H1 (cell line): ENCODE measurements at regions not wholly inside any gene's neighbourhood (a gene's known extent, or its start where the extent isn't known, plus 50 kb on each side); places are given as distances from the start of the nearest gene placed in this dataset.

Experiments
- EP300 ChIP-seq, 2 experiments: IDR thresholded peaks; 1 replicate in 1 of 2; 2 replicates in 1 of 2; pipeline ENCODE4 v1.6.1; 2011 to 2012; ENCODE audit warnings: low read depth in 2 of 2, low read length in 2 of 2, mild to moderate bottlenecking in 2 of 2, borderline replicate concordance in 1 of 2, inconsistent platforms in 1 of 2, moderate library complexity in 1 of 2
- SIX5 ChIP-seq: IDR thresholded peaks from 2 replicates; pipeline ENCODE4 v1.6.1; 2011; ENCODE audit warnings: mild to moderate bottlenecking, low read depth, low read length

GRCh38 chr13:34478376-34478775, 463.7 kb upstream of the NBEA start:
- TF ChIP-seq EP300 (IDR thresholded peaks at IDR 0.05; ENCODE audit: borderline replicate concordance in 1 of 2, low read depth in 2 of 2, low read length in 2 of 2) (no peak), SIX5 (no peak)
